IMR-90 (cell line): ENCODE measurements at regions not wholly inside any gene's neighbourhood (a gene's known extent, or its start where the extent isn't known, plus 50 kb on each side); places are given as distances from the start of the nearest gene placed in this dataset.

Experiments used
- ATAC-seq: fragments of 200-7000 bp; cut with Tn5 transposase; 2 replicates; pipeline ENCODE4 v1.9.1; 2020; ENCODE audit warnings: low read depth, mild to moderate bottlenecking, moderate library complexity
- BruUV-seq: library from RNA; stranded (reverse); fragments of 400-500 nt; replicated peaks from 2 replicates; lab custom pipeline; 2021; lab: Mats Ljungman, UMichigan
- CTCF ChIA-PET: fragments of 300-600 bp; formaldehyde crosslinking; extraction: SDS; loops from one replicate; lab custom pipeline; 2021; ENCODE audit warnings: antibody characterized with exemption; lab: Yijun Ruan, JAX
- POLR2A ChIA-PET: fragments of 300-600 bp; sonication (Branson Sonifier 250); formaldehyde crosslinking; loops from one replicate; lab custom pipeline; 2022; ENCODE audit warnings: antibody characterized with exemption; ENCODE audit not compliant: unreplicated experiment; lab: Charles Lee
- DNase-seq: peaks from one replicate; pipeline ENCODE4 v3.0.0; 2013
- H2AFZ ChIP-seq: replicated peaks from 2 replicates; pipeline ENCODE3; 2013; ENCODE audit warnings: low read length, mild to moderate bottlenecking; ENCODE audit not compliant: poor library complexity
- H2AK5ac ChIP-seq: 2 replicates; pipeline ENCODE4 v1.6.1; 2013; ENCODE audit warnings: low read depth, low read length, inconsistent platforms
- H2AK9ac ChIP-seq: replicated peaks from 2 replicates; pipeline ENCODE3; 2013; ENCODE audit warnings: mild to moderate bottlenecking, low read depth, low read length, moderate library complexity; ENCODE audit not compliant: poor library complexity
- H2BK120ac ChIP-seq: 2 replicates; pipeline ENCODE4 v1.6.1; 2013; ENCODE audit warnings: low read depth, low read length, inconsistent platforms
- H2BK15ac ChIP-seq: 3 replicates; pipeline ENCODE4 v1.6.1; 2013; ENCODE audit warnings: low read depth, low read length, inconsistent platforms
- H2BK20ac ChIP-seq: 2 replicates; pipeline ENCODE4 v1.6.1; 2013; ENCODE audit warnings: low read depth, mild to moderate bottlenecking, inconsistent platforms, low read length, moderate library complexity
- H2BK5ac ChIP-seq: 2 replicates; pipeline ENCODE4 v1.6.1; 2013; ENCODE audit warnings: mild to moderate bottlenecking, low read depth, low read length, inconsistent platforms; ENCODE audit not compliant: poor library complexity, severe bottlenecking
- H3K14ac ChIP-seq: replicated peaks from 2 replicates; pipeline ENCODE4 v1.6.1; 2013; ENCODE audit warnings: low read depth, low read length, inconsistent platforms
- H3K18ac ChIP-seq: 2 replicates; pipeline ENCODE4 v1.6.1; 2013; ENCODE audit warnings: low read depth, low read length, control low read depth
- H3K23ac ChIP-seq: 2 replicates; pipeline ENCODE4 v1.6.1; 2013; ENCODE audit warnings: low read depth, low read length, inconsistent platforms
- H3K27ac ChIP-seq: 2 replicates; pipeline ENCODE4 v1.5.1; 2013; ENCODE audit warnings: mild to moderate bottlenecking, control low read depth, low read length; ENCODE audit not compliant: insufficient read depth
- H3K27me3 ChIP-seq: 2 replicates; pipeline ENCODE4 v1.6.1; 2013; ENCODE audit warnings: low read length; ENCODE audit not compliant: control insufficient read depth, insufficient read depth
- H3K36me3 ChIP-seq: 2 replicates; pipeline ENCODE4 v1.6.1; 2013; ENCODE audit warnings: low read length, mixed read lengths; ENCODE audit not compliant: control insufficient read depth, insufficient read depth
- H3K4ac ChIP-seq: 2 replicates; pipeline ENCODE4 v1.6.1; 2013; ENCODE audit warnings: low read depth, low read length, inconsistent platforms
- H3K4me1 ChIP-seq: 2 replicates; pipeline ENCODE4 v1.6.1; 2013; ENCODE audit warnings: low read length, mixed read lengths; ENCODE audit not compliant: control insufficient read depth, insufficient read depth
- H3K4me2 ChIP-seq: 2 replicates; pipeline ENCODE4 v1.6.1; 2013; ENCODE audit warnings: low read depth, mild to moderate bottlenecking, control low read depth, low read length, moderate library complexity
- H3K4me3 ChIP-seq: 2 replicates; pipeline ENCODE4 v1.5.1; 2013; ENCODE audit warnings: low read depth, mild to moderate bottlenecking, control low read depth, low read length, moderate library complexity; ENCODE audit not compliant: insufficient read depth
- H3K56ac ChIP-seq: 2 replicates; pipeline ENCODE4 v1.6.1; 2013; ENCODE audit warnings: low read length, inconsistent platforms; ENCODE audit not compliant: insufficient read depth; ENCODE audit errors: extremely low read depth
- H3K79me1 ChIP-seq, 2 experiments: 2 replicates each; pipeline ENCODE4 v1.6.1; 2013; ENCODE audit warnings: low read length in 2 of 2, inconsistent platforms in 1 of 2, low read depth in 1 of 2
- H3K9ac ChIP-seq: 2 replicates; pipeline ENCODE4 v1.6.1; 2013; ENCODE audit warnings: low read depth, low read length, control low read depth
- H3K9me1 ChIP-seq: 2 replicates; pipeline ENCODE4 v1.6.1; 2013; ENCODE audit warnings: low read length, inconsistent platforms; ENCODE audit not compliant: insufficient read depth
- H3K9me3 ChIP-seq: 2 replicates; pipeline ENCODE4 v1.6.1; 2013; ENCODE audit warnings: low read length; ENCODE audit not compliant: control insufficient read depth, insufficient read depth
- H4K20me1 ChIP-seq: 2 replicates; pipeline ENCODE4 v1.6.1; 2013; ENCODE audit warnings: low read length, inconsistent platforms; ENCODE audit not compliant: insufficient read depth
- H4K5ac ChIP-seq: 2 replicates; pipeline ENCODE4 v1.6.1; 2013; ENCODE audit warnings: mild to moderate bottlenecking, low read depth, low read length, control low read depth
- H4K8ac ChIP-seq, 2 experiments: 2 replicates each; pipeline ENCODE4 v1.6.1; 2013; ENCODE audit warnings: low read depth in 2 of 2, low read length in 2 of 2, control low read depth in 1 of 2, inconsistent platforms in 1 of 2
- H4K91ac ChIP-seq: 2 replicates; pipeline ENCODE4 v1.6.1; 2013; ENCODE audit warnings: low read depth, low read length, inconsistent platforms; ENCODE audit not compliant: insufficient read depth
- CEBPB ChIP-seq: IDR thresholded peaks from 2 replicates; pipeline ENCODE4 v1.6.1; 2012; ENCODE audit warnings: low read depth, low read length, improper control_type of control experiment
- CHD1 ChIP-seq: IDR thresholded peaks from 2 replicates; pipeline ENCODE4 v1.6.1; 2012; ENCODE audit warnings: low read depth, low read length, improper control_type of control experiment
- FOS ChIP-seq: fragments of 150-350 bp; IDR thresholded peaks from 2 replicates; pipeline ENCODE4 v1.6.1; 2016; ENCODE audit warnings: low read depth, low read length
- MAFK ChIP-seq: IDR thresholded peaks from 2 replicates; pipeline ENCODE4 v1.6.1; 2012; ENCODE audit warnings: low read depth, low read length, improper control_type of control experiment
- NFE2L2 ChIP-seq: fragments of 150-350 bp; IDR thresholded peaks from 2 replicates; pipeline ENCODE4 v1.6.1; 2016; ENCODE audit warnings: low read depth, mild to moderate bottlenecking, low read length
- POLR2A ChIP-seq: IDR thresholded peaks from 2 replicates; pipeline ENCODE4 v1.6.1; 2012; ENCODE audit warnings: mild to moderate bottlenecking, low read depth, low read length
- RAD21 ChIP-seq: IDR thresholded peaks from 2 replicates; pipeline ENCODE4 v1.6.1; 2012; ENCODE audit warnings: low read length, improper control_type of control experiment
- RCOR1 ChIP-seq: IDR thresholded peaks from 2 replicates; pipeline ENCODE4 v1.6.1; 2012; ENCODE audit warnings: mild to moderate bottlenecking, low read length, improper control_type of control experiment; ENCODE audit not compliant: insufficient replicate concordance
- RFX5 ChIP-seq: IDR thresholded peaks from 2 replicates; pipeline ENCODE4 v1.8.0; 2012; ENCODE audit warnings: low read depth, mild to moderate bottlenecking, low read length, moderate library complexity
- SMC3 ChIP-seq: fragments of 150-350 bp; IDR thresholded peaks from 2 replicates; pipeline ENCODE4 v1.6.1; 2016; ENCODE audit warnings: low read depth, mild to moderate bottlenecking, antibody characterized with exemption, low read length, moderate library complexity
- WGBS, 2 experiments: methylation state at CpG; one replicate each; pipeline versions ENCODE4 v1.1.5 to v1.1.7; 2013; ENCODE audit warnings: missing lambda C conversion rate in 2 of 2; ENCODE audit not compliant: insufficient read length in 1 of 2; ENCODE audit errors: extremely low coverage in 2 of 2; 5-methylcytosine and 5-hydroxymethylcytosine counted together
- dilution Hi-C: fragments of 300-500 bp; cut with HindIII; formaldehyde crosslinking; loops from one replicate; pipeline ENCODE4 v1.14.3; 2018; ENCODE audit warnings: low sequenced_read_pairs; ENCODE audit not compliant: unreplicated experiment
- in situ Hi-C: fragments of 300-500 bp; cut with MboI; formaldehyde crosslinking; loops from 3 replicates; pipeline ENCODE4 v1.14.3; 2019; ENCODE audit warnings: low sequenced_read_pairs, inconsistent platforms, mixed read lengths
- intact Hi-C: fragments of 100-400 bp; cut with micrococcal nuclease; formaldehyde crosslinking; loops from 2 replicates; pipeline ENCODE4 v1.10.0; 2022
- TF ChIP-seq, protein P1 (sequence below): fragments of 150-350 bp; IDR thresholded peaks from 2 replicates; pipeline ENCODE4 v1.6.1; 2016; ENCODE audit warnings: low read depth, mild to moderate bottlenecking, low read length, moderate library complexity, borderline replicate concordance
- TF ChIP-seq, protein P2 (sequence below): conservative IDR thresholded peaks from 2 replicates; pipeline ENCODE4 v1.5.1; 2012; ENCODE audit warnings: mild to moderate bottlenecking, low read depth, low read length, improper control_type of control experiment

DNA sequence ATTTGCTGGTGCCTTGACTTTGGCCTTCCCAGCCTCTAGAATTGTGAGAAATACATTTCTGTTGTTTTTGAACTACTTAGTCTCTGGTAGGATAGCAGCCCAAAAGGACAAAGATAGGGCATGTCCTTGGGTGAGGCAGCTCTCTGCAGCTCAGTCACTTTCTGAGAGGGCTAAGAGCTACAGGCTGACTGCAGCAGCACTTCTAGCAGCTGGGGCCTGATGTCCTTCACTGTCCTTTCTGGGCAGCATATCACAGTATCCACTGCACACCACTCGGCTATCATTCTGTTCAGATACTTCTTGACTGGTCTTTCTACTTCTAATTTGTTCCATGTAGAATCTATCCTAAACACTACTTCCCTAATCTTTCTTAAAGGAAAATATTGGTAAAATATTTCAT is 68.5 kb upstream of the CLDN10 start:
- H3K27ac ChIP-seq, result no peak overlapping the region
- H3K14ac ChIP-seq, result no peak overlapping the region
- intact Hi-C loops, result no loop called here
- no peak overlapping the region for H4K8ac ChIP-seq
- H3K9me1 ChIP-seq, result no peaks in the 10 kb centered on the region
- H3K56ac ChIP-seq, result no peak overlapping the region
- WGBS, 2 experiments, result no CpG with 5 or more reads among the region's 1 CpG
- no peaks in the 10 kb centered on the region for H3K27me3 ChIP-seq
- no peak overlapping the region for H3K4me3 ChIP-seq
- H4K91ac ChIP-seq, result no peak overlapping the region
- ATAC-seq (no peak), DNase-seq (no peak)
- ChIA-PET POLR2A (no interaction called here), CTCF (interaction anchor here (1.0 kb wide), 1 partner anchor 809 kb away, joined by 3 read pairs; no protein-coding TSS in a partner anchor)
- H2BK5ac ChIP-seq, result no peak overlapping the region
- H2BK20ac ChIP-seq, result no peak overlapping the region
- no peak overlapping the region for H2BK120ac ChIP-seq
- H3K36me3 ChIP-seq, result no peaks in the 10 kb centered on the region
- dilution Hi-C loops, result no loop called here
- H2AK9ac ChIP-seq, result no peak overlapping the region
- H2AFZ ChIP-seq, result no peak overlapping the region
- no peak overlapping the region for H4K5ac ChIP-seq
- H2AK5ac ChIP-seq, result no peak overlapping the region
- no peak overlapping the region for H3K18ac ChIP-seq
- no peak overlapping the region for H2BK15ac ChIP-seq
- no peaks in the 10 kb centered on the region for H3K79me1 ChIP-seq
- TF ChIP-seq SMC3 (no peak), FOS (no peak), CEBPB (no peak), NFE2L2 (no peak), CHD1 (no peak), RAD21 (no peak), RFX5 (no peak), RCOR1 (no peak), POLR2A (no peak), MAFK (no peak)
- TF ChIP-seq, protein P1, sequence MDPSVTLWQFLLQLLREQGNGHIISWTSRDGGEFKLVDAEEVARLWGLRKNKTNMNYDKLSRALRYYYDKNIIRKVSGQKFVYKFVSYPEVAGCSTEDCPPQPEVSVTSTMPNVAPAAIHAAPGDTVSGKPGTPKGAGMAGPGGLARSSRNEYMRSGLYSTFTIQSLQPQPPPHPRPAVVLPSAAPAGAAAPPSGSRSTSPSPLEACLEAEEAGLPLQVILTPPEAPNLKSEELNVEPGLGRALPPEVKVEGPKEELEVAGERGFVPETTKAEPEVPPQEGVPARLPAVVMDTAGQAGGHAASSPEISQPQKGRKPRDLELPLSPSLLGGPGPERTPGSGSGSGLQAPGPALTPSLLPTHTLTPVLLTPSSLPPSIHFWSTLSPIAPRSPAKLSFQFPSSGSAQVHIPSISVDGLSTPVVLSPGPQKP, result no peak
- TF ChIP-seq, protein P2, sequence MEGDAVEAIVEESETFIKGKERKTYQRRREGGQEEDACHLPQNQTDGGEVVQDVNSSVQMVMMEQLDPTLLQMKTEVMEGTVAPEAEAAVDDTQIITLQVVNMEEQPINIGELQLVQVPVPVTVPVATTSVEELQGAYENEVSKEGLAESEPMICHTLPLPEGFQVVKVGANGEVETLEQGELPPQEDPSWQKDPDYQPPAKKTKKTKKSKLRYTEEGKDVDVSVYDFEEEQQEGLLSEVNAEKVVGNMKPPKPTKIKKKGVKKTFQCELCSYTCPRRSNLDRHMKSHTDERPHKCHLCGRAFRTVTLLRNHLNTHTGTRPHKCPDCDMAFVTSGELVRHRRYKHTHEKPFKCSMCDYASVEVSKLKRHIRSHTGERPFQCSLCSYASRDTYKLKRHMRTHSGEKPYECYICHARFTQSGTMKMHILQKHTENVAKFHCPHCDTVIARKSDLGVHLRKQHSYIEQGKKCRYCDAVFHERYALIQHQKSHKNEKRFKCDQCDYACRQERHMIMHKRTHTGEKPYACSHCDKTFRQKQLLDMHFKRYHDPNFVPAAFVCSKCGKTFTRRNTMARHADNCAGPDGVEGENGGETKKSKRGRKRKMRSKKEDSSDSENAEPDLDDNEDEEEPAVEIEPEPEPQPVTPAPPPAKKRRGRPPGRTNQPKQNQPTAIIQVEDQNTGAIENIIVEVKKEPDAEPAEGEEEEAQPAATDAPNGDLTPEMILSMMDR, result no peak
- no peaks in the 10 kb centered on the region for H3K9me3 ChIP-seq
- H3K4ac ChIP-seq, result no peak overlapping the region
- no peak overlapping the region for H3K23ac ChIP-seq
- no peaks in the 10 kb centered on the region for H4K20me1 ChIP-seq
- no peak overlapping the region for H3K4me2 ChIP-seq
- in situ Hi-C loops, result no loop called here
- no peak overlapping the region for H3K9ac ChIP-seq
- no TSS peak for BruUV-seq
- H3K4me1 ChIP-seq, result no peaks in the 10 kb centered on the region
